HepG2 (cell line): ENCODE measurements at regions not wholly inside any gene's neighbourhood (a gene's known extent, or its start where the extent isn't known, plus 50 kb on each side); places are given as distances from the start of the nearest gene placed in this dataset.

ENCODE experiments used
- ARHGAP35 ChIP-seq: sonication (generic); formaldehyde crosslinking; IDR thresholded peaks from 2 replicates; pipeline ENCODE4 v1.9.0; 2022; ENCODE audit warnings: mild to moderate bottlenecking, inconsistent platforms, moderate library complexity, missing genetic modification reagents, borderline replicate concordance
- MAZ ChIP-seq, 2 experiments: sonication (generic) in 1 of 2; formaldehyde crosslinking in 1 of 2; IDR thresholded peaks; 2 replicates each; pipeline versions ENCODE4 v1.5.0 to v1.6.1; 2012 to 2020; ENCODE audit warnings: low read depth in 2 of 2, mild to moderate bottlenecking in 2 of 2, borderline replicate concordance in 1 of 2, improper control_type of control experiment in 1 of 2, low read length in 1 of 2, missing genetic modification reagents in 1 of 2, moderate library complexity in 1 of 2
- NR1H2 ChIP-seq: sonication (generic); formaldehyde crosslinking; IDR thresholded peaks from 2 replicates; pipeline ENCODE4 v1.8.1; 2022; ENCODE audit warnings: low read depth, missing genetic modification reagents, borderline replicate concordance
- NR3C1 ChIP-seq: sonication (generic); formaldehyde crosslinking; IDR thresholded peaks from 2 replicates; pipeline ENCODE4 v1.4.0; 2020; ENCODE audit warnings: missing genetic modification reagents
- REPIN1 ChIP-seq: sonication (generic); formaldehyde crosslinking; IDR thresholded peaks from 2 replicates; pipeline ENCODE4 v1.8.0; 2022; ENCODE audit warnings: missing genetic modification reagents, low read depth, mild to moderate bottlenecking, borderline replicate concordance
- ZNF207 ChIP-seq: fragments of 450-650 bp; IDR thresholded peaks from 2 replicates; pipeline ENCODE4 v1.6.1; 2016; ENCODE audit warnings: antibody characterized with exemption, borderline replicate concordance
- ZNF83 ChIP-seq: sonication (generic); formaldehyde crosslinking; IDR thresholded peaks from 2 replicates; pipeline ENCODE4 v1.4.0; 2020; ENCODE audit warnings: missing genetic modification reagents, mild to moderate bottlenecking, borderline replicate concordance
- TF ChIP-seq, protein P1 (sequence below): sonication (generic); formaldehyde crosslinking; IDR thresholded peaks from 2 replicates; pipeline ENCODE4 v1.5.0; 2020; ENCODE audit warnings: mild to moderate bottlenecking, missing genetic modification reagents, moderate library complexity
- TF ChIP-seq, protein P2 (sequence below): sonication (generic); formaldehyde crosslinking; IDR thresholded peaks from 2 replicates; pipeline ENCODE4 v1.4.0; 2020; ENCODE audit warnings: missing genetic modification reagents

GRCh38 chr13:34189946-34190345 is 372.0 kb downstream of the RFC3 start:
- TF ChIP-seq MAZ (IDR thresholded peaks at IDR 0.05; ENCODE audit: borderline replicate concordance, low read depth, low read length) (no peak), MAZ (CRISPR knock-in tag; IDR thresholded peaks at IDR 0.05; ENCODE audit: low read depth) (no peak), NR3C1 (CRISPR knock-in tag) (no peak), NR1H2 (no peak), REPIN1 (CRISPR knock-in tag) (no peak), ARHGAP35 (CRISPR knock-in tag) (no peak), ZNF83 (no peak), ZNF207 (no peak)
- TF ChIP-seq, protein P1, sequence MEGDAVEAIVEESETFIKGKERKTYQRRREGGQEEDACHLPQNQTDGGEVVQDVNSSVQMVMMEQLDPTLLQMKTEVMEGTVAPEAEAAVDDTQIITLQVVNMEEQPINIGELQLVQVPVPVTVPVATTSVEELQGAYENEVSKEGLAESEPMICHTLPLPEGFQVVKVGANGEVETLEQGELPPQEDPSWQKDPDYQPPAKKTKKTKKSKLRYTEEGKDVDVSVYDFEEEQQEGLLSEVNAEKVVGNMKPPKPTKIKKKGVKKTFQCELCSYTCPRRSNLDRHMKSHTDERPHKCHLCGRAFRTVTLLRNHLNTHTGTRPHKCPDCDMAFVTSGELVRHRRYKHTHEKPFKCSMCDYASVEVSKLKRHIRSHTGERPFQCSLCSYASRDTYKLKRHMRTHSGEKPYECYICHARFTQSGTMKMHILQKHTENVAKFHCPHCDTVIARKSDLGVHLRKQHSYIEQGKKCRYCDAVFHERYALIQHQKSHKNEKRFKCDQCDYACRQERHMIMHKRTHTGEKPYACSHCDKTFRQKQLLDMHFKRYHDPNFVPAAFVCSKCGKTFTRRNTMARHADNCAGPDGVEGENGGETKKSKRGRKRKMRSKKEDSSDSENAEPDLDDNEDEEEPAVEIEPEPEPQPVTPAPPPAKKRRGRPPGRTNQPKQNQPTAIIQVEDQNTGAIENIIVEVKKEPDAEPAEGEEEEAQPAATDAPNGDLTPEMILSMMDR = no peak
- TF ChIP-seq, protein P2, sequence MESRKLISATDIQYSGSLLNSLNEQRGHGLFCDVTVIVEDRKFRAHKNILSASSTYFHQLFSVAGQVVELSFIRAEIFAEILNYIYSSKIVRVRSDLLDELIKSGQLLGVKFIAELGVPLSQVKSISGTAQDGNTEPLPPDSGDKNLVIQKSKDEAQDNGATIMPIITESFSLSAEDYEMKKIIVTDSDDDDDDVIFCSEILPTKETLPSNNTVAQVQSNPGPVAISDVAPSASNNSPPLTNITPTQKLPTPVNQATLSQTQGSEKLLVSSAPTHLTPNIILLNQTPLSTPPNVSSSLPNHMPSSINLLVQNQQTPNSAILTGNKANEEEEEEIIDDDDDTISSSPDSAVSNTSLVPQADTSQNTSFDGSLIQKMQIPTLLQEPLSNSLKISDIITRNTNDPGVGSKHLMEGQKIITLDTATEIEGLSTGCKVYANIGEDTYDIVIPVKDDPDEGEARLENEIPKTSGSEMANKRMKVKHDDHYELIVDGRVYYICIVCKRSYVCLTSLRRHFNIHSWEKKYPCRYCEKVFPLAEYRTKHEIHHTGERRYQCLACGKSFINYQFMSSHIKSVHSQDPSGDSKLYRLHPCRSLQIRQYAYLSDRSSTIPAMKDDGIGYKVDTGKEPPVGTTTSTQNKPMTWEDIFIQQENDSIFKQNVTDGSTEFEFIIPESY (CRISPR knock-in tag) = no peak
